Adrenal gland (tissue), 9 donors: ENCODE measurements at regions not wholly inside any gene's neighbourhood (a gene's known extent, or its start where the extent isn't known, plus 50 kb on each side); places are given as distances from the start of the nearest gene placed in this dataset.

Experiments used
- DNase-seq, 7 donors: peaks; one replicate each; pipeline ENCODE4 v3.0.0-alpha.2; 2019 to 2020
- H3K27ac ChIP-seq, 5 donors: fragments of 200-600 bp; sonication (generic) in 4 of 5; 1 replicate in 3 of 5; 2 replicates in 2 of 5; pipeline versions ENCODE4 v1.5.1 to v1.8.0; 2016 to 2020; ENCODE audit warnings: mild to moderate bottlenecking in 1 of 5
- H3K27me3 ChIP-seq: fragments of 200-600 bp; 2 replicates; pipeline ENCODE4 v1.8.0; 2021
- H3K36me3 ChIP-seq, 2 donors: fragments of 200-600 bp; replicated peaks in 1 of 2; 1 replicate in 1 of 2; 2 replicates in 1 of 2; pipeline versions ENCODE4 v1.5.1 to v1.8.0; 2018 to 2022
- H3K4me1 ChIP-seq, 2 donors: fragments of 200-600 bp; replicated peaks in 1 of 2; 1 replicate in 1 of 2; 2 replicates in 1 of 2; pipeline versions ENCODE4 v1.5.1 to v1.8.0; 2018 to 2021
- H3K4me3 ChIP-seq, 4 donors: fragments of 200-600 bp; sonication (generic) in 3 of 4; one replicate each; pipeline ENCODE4 v1.5.1; 2016 to 2018
- H3K9me3 ChIP-seq, 3 donors: fragments of 200-600 bp; sonication (generic) in 1 of 3; replicated peaks in 1 of 3; 1 replicate in 2 of 3; 2 replicates in 1 of 3; pipeline versions ENCODE4 v1.5.1 to v1.8.0; 2016 to 2021
- POLR2A ChIP-seq, 2 donors: fragments of 450-650 bp; IDR thresholded peaks; one replicate each; pipeline ENCODE4 v1.6.1; 2017; ENCODE audit warnings: antibody characterized with exemption in 2 of 2, mild to moderate bottlenecking in 2 of 2, moderate library complexity in 1 of 2
- WGBS, 4 donors: extraction: QIAGEN DNeasy Blood & Tissue Kit in 2 of 4; methylation state at CpG; one replicate each; pipeline versions ENCODE4 v1.1.5 to v1.1.7; 2013 to 2017; 5-methylcytosine and 5-hydroxymethylcytosine counted together
- intact Hi-C, 2 donors: fragments of 100-400 bp; cut with DNase I; formaldehyde crosslinking; loops; one replicate each; pipeline versions ENCODE4 v1.14.1 to v1.15.0; 2022 to 2023
- TF ChIP-seq, protein P1 (sequence below), 6 experiments: fragments of 450-650 bp in 4 of 6; fragments of 200-600 bp in 2 of 6; sonication (generic) in 1 of 6; IDR thresholded peaks; 1 replicate in 5 of 6; 2 replicates in 1 of 6; pipeline versions ENCODE4 v1.5.1 to v1.8.0; 2016 to 2021; ENCODE audit warnings: antibody characterized with exemption in 6 of 6, mild to moderate bottlenecking in 2 of 6, moderate library complexity in 1 of 6
- donor health status: healthy with polysubstance abuse.
- donor health status: Bipolar disorder and iron deficiency.
- donor health status: DM: yes; HTN: yes; CAD: no.
- donor health status: DM: no; HTN: no; CAD: no.
- donor health status: DM: no; HTN: no; CAD: no.

- Histone ChIP-seq H3K4me3 (no peak overlapping the region), H3K27ac (no peak overlapping the region), H3K27me3 (no peaks in the 10 kb centered on the region), H3K36me3 (no peaks in the 10 kb centered on the region), H3K9me3 (no peaks in the 10 kb centered on the region), H3K4me1 (no peaks in the 10 kb centered on the region)
- no peak for DNase-seq
- TF ChIP-seq, protein P1, sequence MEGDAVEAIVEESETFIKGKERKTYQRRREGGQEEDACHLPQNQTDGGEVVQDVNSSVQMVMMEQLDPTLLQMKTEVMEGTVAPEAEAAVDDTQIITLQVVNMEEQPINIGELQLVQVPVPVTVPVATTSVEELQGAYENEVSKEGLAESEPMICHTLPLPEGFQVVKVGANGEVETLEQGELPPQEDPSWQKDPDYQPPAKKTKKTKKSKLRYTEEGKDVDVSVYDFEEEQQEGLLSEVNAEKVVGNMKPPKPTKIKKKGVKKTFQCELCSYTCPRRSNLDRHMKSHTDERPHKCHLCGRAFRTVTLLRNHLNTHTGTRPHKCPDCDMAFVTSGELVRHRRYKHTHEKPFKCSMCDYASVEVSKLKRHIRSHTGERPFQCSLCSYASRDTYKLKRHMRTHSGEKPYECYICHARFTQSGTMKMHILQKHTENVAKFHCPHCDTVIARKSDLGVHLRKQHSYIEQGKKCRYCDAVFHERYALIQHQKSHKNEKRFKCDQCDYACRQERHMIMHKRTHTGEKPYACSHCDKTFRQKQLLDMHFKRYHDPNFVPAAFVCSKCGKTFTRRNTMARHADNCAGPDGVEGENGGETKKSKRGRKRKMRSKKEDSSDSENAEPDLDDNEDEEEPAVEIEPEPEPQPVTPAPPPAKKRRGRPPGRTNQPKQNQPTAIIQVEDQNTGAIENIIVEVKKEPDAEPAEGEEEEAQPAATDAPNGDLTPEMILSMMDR (IDR thresholded peaks at IDR 0.05): no peak
- no peak for TF ChIP-seq POLR2A (IDR thresholded peaks at IDR 0.05)
- WGBS, 4 donors: 78 to 100% (median 93%) methylated on average over 3 to 8 of the region's 8 CpGs
- intact Hi-C loops: no loop called here
Observed at GRCh38 chr13:74413482-74413881, 279.3 kb upstream of the KLF12 start.

GRCh38 chr13:74409551-74409950, 275.3 kb upstream of the KLF12 start:
- intact Hi-C loops: no loop called here
- TF ChIP-seq POLR2A (IDR thresholded peaks at IDR 0.05): no peak
- TF ChIP-seq, protein P1 (IDR thresholded peaks at IDR 0.05): no peak
- Histone ChIP-seq H3K36me3 (no peaks in the 10 kb centered on the region), H3K4me1 (no peaks in the 10 kb centered on the region), H3K27ac (no peak overlapping the region), H3K4me3 (no peak overlapping the region), H3K27me3 (no peaks in the 10 kb centered on the region), H3K9me3 (no peaks in the 10 kb centered on the region)
- DNase-seq: no peak
- WGBS, 4 donors: 70 to 87% (median 82%) methylated on average over 5 of the region's 5 CpGs

- Histone ChIP-seq H3K4me3 (no peak overlapping the region), H3K9me3 (no peaks in the 10 kb centered on the region), H3K27ac (no peak overlapping the region), H3K36me3 (no peaks in the 10 kb centered on the region), H3K4me1 (no peaks in the 10 kb centered on the region), H3K27me3 (no peaks in the 10 kb centered on the region)
- DNase-seq: no peak
- intact Hi-C loops: no loop called here
- TF ChIP-seq, protein P1 (IDR thresholded peaks at IDR 0.05): no peak
- 63 to 73% (median 68%) methylated on average over 3 of the region's 3 CpGs for WGBS, 4 donors
Observed at GRCh38 chr13:74406420-74406819, 272.2 kb upstream of the KLF12 start.

DNA sequence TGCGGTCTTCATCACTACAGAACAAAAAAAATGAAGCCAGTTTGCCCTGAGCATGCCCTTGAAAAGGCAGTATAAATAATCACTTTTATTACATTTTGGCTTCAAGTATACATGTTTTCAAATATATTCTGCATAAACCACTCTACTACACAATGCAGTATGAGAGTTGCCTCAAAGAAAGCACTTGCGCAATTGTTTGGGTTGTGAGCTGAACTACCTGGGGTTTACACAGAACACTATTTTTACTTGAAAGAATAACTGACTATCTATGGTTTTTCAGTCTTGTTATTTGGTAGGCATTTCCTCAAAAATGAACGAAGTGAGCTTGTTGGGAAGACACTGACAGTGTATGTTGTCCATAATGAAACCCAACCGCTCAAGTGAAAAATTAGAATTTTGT, 264.4 kb upstream of the KLF12 start:
- no peaks in the 10 kb centered on the region for H3K27me3 ChIP-seq
- no peak for DNase-seq
- WGBS, 4 donors: 78 to 90% (median 87%) methylated on average over 4 of the region's 4 CpGs
- intact Hi-C loops: no loop called here
- H3K36me3 ChIP-seq: no peaks in the 10 kb centered on the region
- no peak overlapping the region for H3K27ac ChIP-seq
- no peaks in the 10 kb centered on the region for H3K9me3 ChIP-seq
- H3K4me3 ChIP-seq: no peak overlapping the region
- TF ChIP-seq, protein P1 (IDR thresholded peaks at IDR 0.05): no peak
- TF ChIP-seq POLR2A (IDR thresholded peaks at IDR 0.05): no peak
- H3K4me1 ChIP-seq: no peaks in the 10 kb centered on the region
